SW480 (cell line): ENCODE measurements at regions not wholly inside any gene's neighbourhood (a gene's known extent, or its start where the extent isn't known, plus 50 kb on each side); places are given as distances from the start of the nearest gene placed in this dataset.

Experiments
- DNase-seq: peaks from one replicate; pipeline ENCODE4 v3.0.0-alpha.2; 2016; ENCODE audit warnings: low spot score

DNA sequence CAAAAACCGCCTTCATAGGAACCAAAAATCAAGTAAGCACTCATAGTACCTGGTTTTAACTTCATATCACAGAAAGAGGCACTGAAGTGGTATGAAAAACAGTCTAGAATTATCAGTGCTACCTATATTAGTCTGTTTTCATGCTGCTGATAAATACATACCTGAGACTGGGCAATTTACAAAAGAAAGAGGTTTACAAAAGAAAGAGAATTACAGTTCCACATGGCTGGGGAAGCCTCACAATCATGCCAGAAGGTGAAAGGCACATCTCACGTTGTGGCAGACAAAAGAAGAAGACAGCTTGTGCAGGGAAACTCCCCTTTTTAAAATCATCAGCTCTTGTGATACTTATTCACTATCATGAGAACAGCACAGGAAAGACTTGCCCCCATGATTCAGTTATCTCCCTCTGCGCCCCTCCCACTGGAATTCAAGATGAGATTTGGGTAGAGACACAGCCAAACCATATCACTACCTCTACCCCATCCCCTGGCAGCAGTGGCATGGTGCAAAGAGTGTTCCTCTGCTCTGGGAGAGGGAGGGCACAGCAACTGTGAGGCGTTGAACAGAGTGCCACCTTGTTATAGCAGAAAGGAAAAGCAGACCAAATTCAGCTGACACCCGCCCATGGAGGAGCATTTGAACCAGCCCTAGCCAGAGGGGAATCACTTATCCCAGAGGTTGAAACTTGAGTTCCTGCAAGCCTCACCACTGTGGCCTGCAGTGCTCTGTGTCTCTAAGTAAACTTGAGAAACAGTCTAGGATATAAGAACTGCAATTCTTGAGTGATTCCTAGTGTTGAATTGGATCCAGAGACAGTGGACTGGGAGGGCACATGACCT lies 61.9 kb upstream of the PTPRZ1 start:
- DNase-seq = no peak

DNA sequence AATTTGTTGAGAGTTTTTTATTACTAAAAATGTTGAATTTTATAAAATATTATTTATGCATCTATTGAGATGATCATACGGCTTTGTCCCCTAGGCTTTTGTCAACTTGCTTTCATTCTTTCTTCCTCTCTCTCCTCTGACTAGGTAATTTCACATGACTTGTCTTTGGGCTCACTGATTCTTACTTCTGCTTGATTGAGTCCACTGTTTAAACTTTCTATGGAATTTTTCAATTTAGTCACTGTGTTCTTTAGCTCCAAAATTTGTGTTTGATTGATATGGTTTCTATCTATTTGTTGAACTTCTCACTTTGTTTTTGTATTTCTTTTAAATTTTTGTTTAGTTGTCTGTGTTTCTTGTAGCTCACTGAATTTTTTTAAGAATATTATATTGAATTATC lies 65.9 kb upstream of the PTPRZ1 start:
- no peak for DNase-seq

DNA sequence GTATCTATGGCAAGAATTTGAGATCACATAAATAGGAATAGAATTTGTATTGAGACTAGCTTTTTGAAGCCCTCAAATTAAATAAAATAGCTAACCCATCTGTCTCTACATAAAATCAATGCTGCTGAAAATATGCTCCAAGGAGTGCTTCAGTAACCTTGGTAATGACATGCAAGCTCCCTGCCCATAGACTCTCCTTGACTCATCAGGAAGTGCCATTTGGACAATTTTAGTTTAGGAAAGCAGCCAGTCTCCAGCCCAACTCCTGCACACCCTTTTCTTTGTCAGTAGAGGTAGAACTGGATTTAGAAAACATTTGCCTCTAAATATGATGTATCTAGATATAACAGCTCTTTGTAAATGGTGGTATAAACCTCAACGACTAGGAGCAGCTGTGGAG lies 69.9 kb upstream of the PTPRZ1 start:
- DNase-seq = no peak

DNA sequence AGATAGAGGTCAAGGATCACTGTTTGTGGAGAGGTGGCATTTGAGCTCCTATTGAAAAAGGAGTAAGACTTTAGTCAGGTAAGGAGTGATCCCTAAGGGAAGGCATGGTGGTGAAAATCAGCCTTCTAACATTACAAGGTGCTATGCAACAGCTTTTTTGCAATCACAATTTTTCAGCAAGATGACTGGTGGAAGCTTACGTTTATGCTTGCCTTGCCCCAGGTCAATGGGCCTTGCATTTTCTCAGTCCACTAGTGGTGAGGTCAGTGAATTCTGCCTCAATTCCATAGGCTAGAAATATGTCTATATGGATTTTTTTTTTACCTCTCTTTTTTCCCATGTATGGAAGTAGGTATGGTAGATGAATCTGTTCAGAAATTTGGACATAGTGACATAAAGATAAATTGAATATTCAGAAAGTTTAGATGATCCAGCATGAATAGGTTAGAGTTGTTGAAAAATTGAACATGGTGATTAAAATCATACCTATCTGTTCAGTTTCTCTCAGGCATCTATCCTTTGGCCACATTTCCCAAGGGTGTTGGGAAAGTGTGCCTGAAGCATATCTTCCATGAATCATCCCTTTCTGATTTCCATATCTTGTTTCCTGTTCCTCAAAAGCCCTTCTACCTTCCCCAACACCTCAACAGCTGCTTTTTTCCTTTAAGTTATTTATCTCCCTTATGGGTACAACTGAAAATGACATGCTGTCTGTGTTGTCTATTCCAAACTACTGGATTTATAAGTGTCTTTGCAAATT lies 71.9 kb upstream of the PTPRZ1 start:
- DNase-seq = no peak

DNA sequence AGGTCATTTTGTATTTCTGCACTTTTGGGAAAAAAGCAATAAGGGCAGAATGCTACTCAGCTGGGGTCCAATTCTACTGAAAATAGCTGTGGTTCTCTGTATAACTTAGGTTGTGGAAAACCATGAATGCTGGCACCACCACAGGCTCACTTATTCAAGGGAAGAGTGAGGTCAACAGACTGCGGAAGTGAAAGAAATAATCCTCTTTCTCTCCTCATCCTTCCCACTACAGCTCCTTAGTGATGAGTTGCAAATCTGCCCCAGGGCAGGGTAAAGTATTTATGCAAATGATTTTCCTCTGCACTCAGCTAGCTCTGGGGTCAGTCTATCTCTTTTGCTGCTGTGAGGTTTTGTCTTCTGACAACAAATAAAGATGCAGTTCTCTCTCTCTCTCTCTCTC lies 74.1 kb upstream of the PTPRZ1 start:
- DNase-seq = no peak

DNA sequence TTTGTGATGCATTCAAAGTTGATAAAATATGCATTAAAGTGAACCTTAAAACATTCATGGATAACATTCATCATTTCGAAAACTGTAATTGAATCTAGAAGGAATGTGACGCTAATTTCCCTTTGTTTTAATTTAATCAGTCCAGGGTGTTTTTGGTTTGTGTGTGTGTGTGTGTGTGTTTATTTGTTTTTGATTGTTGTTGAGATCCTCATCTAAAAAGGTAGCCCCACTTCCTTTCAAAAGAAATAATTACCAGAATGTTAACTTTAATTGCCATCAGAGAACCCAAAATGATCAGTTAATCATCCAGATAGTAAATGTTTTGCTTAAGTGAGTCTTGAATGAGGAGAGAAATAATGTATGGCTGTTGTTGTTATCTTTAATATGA lies 74.5 kb upstream of the PTPRZ1 start:
- no peak for DNase-seq

DNA sequence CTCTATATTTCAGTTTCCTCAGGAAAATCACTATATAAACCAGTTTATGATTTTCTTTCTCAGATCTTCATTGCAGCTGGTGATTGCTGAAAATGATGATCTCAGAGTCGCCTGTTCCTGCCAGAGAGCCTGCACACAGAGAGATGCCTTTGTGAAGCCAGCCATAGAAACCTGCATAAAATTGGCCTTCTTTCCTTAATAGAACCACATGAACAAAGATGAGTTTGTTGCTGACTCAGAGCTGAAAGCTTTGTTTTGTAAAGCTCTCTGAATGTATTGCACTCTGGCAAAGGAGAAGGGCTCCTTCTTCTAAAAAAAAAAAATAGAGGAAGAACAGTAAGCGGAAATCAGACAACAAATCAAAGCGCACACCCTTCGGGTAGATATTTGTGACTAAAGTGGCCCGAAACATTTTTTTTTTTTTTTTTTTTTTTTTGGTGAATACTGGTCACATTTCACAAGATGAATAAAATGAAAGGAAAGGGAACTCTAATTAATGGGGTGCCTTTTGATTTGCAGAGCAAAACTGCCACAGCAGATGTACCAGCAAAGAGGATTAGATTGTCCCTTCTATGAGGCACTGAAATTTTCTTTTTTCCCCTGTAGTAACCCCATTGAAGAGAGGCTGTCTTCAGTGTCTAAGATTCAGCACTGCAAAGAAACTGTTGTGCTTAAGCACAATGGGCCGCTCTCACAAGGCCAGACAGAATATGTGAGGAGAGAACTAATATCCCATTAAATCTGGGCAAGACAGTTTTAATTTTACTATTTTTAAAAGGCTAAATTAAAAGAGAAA lies 75.1 kb upstream of the PTPRZ1 start:
- DNase-seq = no peak

DNA sequence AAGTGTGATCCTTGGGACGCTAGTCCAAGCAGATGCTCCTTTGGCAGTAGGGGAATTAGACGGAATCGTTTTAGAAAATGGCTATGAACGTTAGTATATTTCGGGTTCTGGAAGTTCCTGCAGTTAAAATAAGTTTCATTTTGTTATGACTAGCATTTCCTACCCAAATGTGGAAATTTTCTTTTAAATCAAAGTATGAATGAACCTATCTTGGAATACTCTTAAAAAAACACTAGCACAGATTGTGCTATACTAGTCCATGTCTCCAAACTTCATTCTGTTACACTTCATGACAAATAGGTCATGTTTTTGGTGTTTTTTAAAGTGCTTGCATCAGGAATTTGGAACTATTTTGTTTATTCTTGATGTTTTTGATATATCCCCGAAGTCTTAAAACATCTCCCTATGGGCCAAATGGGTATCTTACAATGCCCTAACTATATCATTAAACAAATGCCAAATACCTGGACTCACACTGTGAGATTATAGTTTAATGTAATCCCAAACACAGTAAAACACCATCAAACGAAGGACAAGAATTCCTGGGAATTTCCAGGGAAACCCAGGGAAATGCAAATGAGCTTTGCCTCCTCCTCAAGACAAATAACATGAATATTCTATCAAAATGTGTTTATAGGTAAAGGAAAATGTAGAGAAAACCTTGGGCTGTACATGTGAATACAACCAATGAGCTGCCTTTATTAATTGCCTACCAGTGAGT lies 75.9 kb upstream of the PTPRZ1 start:
- DNase-seq = no peak

DNA sequence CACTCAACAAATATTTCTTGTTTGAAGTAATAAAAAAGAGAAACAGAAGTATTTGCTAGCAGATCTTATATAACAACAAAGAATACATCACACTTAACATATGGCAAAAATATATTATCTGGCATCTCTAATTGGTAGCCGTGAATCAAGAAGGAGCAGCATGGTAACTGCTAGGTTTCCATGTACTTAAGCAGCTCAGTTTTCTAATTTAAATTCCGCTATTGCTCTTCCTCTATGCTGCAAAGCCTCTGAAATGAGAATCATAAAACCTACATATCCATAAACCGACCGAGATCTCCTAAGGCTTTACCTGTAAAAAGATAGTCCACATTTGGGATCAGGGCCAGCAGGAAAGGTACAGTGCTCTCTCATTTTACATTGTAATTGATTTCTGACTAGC lies 76.6 kb upstream of the PTPRZ1 start:
- no peak for DNase-seq

DNA sequence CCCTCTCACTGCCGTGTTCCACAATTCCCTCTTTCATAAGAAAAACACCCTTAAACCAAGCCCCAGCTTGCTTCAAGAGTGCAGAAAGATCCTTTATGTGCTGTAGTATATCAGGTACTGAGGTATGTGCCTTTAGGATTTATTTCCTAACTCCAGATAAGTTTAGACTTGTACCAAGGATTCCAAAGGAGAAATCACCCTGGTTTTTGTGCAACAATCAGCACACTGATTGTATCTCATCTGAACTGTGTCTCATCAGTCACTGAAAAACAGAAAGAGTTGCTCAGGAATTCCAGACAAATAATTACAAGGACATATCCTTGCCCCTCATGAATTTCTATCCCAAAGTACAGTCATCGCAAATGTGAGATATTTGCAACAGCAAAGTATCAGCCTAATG lies 77.2 kb upstream of the PTPRZ1 start:
- no peak for DNase-seq

DNA sequence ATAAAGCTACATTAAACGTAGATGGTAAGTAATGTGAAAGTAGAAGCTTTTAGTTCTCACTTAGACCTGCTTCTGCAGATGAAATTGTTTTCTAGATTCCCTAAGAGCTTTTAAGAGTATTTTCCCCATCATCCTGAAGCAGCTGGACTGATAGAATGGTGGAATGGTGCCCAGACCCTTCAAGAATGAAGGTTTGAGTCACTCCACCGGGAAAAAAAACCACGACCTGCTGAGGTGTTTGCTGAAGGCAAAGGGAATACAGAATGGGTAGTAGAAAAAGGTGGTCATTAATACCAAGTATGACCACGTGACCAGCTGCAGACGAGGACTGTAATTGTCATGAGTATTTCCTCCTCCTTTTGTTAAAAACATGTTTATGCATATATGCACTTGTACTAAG lies 79.2 kb upstream of the PTPRZ1 start:
- DNase-seq = no peak

DNA sequence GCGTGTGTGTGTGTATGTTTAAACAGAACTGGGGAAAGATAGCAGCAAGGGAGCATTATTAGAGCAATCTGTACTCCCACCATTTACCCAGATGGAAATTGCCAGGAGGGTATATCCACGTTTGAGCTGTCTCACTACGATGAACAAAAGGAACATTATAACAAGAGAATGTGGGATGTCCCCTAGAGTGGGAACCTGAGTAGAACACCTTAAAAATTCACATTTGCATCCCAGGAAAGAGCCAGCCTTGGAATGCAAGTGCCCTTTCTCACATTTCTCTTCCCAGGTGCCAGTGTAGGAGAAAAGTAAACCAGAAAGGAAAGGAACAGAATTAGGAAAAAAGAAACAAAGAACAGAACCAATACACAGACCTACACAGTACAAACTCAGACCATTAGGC lies 95.3 kb upstream of the PTPRZ1 start:
- DNase-seq = no peak

DNA sequence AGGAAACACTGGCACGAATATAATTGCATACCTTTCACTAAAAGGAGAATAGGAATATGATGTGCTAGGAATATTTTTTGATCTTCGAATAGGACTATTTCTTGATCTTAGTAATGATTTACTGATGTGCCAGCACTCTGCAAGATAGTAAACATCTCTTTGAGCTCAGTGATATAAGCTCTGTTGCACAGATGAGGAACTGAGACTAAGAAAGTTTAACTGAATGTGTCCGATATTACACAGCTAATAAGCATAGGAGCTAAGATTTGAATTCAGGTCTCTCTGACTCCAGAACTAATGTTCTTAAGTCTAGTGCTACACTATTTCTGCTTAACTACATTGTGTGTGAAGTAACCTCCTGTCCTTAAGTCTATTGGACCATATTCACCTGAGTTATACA lies 98.4 kb upstream of the PTPRZ1 start:
- no peak for DNase-seq

DNA sequence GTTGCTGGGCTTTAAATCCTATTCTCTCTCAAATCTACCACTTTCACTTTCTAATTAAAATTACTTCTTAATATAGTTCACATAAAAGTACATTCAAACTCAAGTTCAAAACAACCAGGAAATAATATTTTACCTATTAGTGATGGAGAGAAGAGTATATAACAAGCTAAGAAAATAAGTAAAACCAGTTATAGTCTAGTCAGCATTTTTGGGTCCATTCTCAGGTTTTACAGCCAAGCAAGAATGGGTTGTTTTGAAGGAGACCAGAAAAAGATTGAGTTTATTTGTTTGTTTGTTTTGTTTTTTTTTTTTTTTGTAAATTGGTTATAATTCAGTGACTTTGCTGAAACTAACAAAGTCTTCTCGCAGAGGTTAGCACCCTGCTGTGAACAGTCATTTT lies 106.3 kb upstream of the PTPRZ1 start:
- no peak for DNase-seq

DNA sequence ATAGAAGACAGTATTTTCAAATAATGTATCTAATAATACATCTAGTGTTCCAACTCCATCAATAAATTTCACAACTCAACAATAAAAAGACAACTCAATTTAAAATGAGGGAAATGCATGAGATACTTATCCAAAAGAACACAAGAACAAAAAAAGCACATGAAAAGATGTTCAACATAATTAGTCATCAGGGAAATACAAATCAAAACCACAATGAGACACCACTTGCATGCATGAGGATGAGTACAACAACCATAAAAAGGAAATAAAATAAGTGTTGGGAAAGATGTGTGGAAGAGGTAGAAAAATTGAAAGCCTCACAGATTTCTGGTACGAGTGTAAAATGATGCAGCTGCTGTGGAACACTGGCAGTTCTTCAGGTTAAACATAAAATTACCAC lies 111.6 kb upstream of the PTPRZ1 start:
- peak; percentile 8 for DNase-seq

DNA sequence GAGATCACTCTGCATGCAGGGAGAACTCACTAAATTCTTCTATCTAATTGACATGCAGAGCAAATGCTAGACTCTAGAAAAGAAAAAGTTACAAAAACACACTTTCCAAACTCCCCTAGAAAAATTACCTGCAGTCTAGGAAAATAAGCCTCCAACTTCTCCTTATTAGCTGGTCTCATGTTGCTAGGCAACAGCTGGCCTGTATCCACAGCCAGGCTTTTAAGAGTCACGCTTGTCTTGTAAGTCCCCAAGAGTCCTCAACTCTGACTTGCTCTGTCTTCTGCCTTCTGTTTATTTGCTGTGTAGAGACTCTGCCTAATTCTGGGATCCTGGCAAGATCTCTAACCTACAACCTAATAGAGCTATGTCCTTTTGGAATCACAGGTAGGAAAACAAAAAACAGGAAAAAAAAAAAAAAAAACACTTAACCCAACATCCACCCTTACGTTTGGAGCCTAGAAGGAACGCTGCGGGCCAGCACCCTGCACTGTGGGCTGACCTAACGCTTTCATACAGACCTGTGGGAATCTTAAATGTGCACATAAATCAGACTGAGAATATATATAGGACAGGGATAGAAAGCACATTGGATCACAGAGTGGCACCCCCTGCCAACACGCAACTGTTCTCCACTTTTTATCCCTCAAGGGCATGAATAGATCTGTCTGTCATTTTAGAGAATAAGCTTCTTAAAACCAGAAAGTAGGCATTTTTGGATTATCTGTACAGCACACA lies 117.0 kb upstream of the PTPRZ1 start:
- no peak for DNase-seq

DNA sequence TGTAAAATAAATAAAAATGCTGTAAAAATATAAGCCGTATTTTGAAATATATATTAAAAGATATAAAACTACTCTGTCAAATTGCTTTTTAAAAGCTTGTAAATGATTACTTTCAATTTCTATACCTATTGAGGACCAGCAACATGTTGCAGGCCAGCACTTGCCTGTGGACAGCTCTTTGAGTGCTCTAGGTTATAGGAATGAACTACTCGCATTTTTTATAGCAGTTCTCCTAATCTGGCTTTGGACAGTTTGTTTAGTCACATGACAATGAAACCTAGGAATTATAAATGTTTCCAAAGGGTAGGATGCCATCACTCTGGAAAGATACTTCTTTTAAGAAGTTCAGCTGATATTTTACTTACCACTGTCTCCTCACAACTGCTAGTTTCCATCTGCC lies 117.7 kb upstream of the PTPRZ1 start:
- no peak for DNase-seq

DNA sequence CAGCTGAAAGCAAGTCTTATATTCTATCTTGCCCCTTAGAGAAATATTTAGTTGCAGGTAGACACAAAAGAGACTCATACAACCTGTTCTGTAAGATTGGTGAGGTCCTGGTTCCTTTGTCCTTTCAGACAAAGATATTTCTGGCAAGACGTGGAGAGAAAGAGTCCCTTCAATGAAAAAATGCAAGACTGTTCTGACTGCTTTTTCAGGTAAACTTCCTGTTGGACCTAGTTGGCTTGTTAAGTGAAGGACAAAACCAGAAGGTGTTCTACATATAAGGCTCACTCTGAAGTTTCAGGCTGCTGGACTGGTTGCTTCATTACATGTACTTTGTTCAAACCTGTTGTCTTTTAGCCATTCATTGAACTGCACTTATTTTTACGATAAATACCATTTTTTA lies 119.0 kb upstream of the PTPRZ1 start:
- DNase-seq = no peak

DNA sequence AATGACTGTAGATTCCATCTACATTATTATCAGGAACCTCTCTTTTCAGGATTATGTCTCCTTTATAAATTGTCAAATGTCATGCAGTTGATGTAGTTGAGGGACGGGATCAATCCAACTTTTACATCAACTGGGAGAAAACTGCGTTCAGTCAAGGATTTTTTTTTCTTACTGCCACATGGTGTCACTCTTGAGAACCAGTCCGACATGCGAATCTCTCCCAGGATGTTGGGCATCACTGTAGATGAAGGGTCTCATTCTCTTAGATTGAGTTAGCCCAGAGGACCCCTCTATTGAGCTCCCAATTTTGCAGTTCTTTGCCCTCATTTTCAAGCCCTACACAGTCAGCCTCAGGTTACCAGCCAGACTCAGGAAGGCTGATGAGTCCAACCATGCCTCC lies 120.3 kb upstream of the PTPRZ1 start:
- DNase-seq = peak; percentile 20

DNA sequence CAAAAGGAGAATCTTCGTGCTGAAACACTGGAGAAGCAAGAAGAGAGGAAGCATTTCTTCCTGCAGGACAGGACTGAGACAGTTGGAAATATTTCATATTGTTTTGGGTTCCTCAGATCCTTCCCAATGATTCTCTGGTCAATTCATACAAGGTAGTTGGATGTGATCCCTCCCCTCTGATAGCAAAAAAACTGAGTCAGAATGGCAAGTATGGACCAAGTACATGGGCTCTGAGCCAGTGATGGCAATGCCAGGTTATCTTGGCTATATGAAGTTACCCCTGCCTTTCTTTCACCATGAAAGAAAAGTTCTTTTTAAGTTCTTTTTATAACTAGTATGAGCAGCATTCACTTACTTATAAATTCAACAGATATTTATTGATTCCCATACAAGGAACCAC lies 124.4 kb upstream of the PTPRZ1 start:
- no peak for DNase-seq

DNA sequence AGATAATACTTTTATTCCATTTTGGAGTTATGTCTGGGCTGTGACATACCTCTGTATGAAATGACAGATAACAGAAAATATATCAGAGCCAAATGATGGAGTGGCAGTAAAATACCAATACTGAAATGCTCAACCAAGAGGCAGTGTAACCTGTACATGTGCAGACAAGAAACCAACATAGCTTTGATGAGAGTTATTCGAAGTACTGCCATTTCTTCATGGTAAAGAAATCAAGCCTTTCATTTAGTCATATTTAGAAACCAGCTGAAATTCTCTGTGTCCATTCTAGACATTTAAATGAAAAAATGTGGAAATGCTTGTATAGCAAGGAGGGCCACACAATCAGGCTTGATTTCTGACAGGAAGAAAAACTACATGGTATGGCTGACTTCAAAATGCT lies 127.1 kb upstream of the PTPRZ1 start:
- DNase-seq = no peak

DNA sequence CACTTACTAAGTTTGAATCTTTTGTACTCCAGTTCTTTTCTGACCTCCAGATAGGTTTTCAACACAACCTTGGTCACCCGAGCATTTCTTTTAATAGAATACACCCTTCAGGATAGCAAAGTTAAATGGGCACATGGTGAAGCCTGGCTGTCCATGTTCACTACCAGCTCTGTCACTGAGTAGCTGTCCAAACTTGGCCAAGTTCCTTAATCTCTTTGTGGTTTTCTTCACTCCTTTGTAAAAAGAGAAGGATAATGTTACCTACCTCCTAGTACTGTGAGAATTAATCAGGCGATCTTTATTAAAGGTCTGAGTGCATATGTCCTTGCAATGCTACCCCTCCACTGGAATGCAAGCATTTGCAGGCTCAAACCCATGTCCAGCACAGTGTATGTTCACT lies 128.1 kb upstream of the PTPRZ1 start:
- DNase-seq = no peak
